Mammary epithelial cell (primary cell): ENCODE measurements at regions not wholly inside any gene's neighbourhood (a gene's known extent, or its start where the extent isn't known, plus 50 kb on each side); places are given as distances from the start of the nearest gene placed in this dataset.

ENCODE experiments used
- EZH2 ChIP-seq: IDR thresholded peaks from 2 replicates; pipeline ENCODE4 v1.6.1; 2012; ENCODE audit warnings: low read length, inconsistent platforms, borderline replicate concordance
- TF ChIP-seq, protein P1 (sequence below), 2 donors: IDR thresholded peaks in 1 of 2; conservative IDR thresholded peaks in 1 of 2; 2 replicates each; pipeline ENCODE4 v1.5.1; 2011 to 2012; ENCODE audit warnings: inconsistent platforms in 2 of 2, low read length in 2 of 2, mild to moderate bottlenecking in 2 of 2, control low read depth in 1 of 2, low read depth in 1 of 2; ENCODE audit not compliant: insufficient read depth in 1 of 2; ENCODE audit errors: extremely low read depth in 1 of 2

DNA sequence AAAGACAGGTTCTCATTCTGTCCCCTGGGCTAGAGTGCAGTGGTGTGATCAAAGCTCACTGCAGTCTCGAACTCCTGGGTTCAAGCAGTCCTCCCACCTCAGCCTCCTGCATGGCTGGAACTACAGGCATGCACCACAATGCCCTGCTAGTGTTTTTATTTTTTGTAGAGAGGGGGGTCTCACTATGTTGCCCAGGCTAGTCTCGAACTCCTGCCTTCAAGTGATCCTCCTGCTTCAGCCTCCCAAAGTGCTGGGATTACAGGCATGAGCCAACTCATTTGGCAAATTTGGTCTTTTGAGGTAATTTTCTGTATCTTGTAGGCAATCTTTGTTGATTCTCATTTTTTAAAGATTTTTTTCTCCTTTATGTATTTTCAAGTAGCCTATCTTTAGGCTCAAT lies 205.7 kb downstream of the ZIC5 start:
- TF ChIP-seq, protein P1, sequence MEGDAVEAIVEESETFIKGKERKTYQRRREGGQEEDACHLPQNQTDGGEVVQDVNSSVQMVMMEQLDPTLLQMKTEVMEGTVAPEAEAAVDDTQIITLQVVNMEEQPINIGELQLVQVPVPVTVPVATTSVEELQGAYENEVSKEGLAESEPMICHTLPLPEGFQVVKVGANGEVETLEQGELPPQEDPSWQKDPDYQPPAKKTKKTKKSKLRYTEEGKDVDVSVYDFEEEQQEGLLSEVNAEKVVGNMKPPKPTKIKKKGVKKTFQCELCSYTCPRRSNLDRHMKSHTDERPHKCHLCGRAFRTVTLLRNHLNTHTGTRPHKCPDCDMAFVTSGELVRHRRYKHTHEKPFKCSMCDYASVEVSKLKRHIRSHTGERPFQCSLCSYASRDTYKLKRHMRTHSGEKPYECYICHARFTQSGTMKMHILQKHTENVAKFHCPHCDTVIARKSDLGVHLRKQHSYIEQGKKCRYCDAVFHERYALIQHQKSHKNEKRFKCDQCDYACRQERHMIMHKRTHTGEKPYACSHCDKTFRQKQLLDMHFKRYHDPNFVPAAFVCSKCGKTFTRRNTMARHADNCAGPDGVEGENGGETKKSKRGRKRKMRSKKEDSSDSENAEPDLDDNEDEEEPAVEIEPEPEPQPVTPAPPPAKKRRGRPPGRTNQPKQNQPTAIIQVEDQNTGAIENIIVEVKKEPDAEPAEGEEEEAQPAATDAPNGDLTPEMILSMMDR (conservative IDR thresholded peaks at IDR 0.05 in 1 of 2, IDR thresholded peaks at IDR 0.05 in 1 of 2; ENCODE audit: extremely low read depth in 1 of 2, insufficient read depth in 1 of 2, low read depth in 1 of 2, low read length in 2 of 2): no peak
- no peak for TF ChIP-seq EZH2
